ENCODE measurements at regions not wholly inside any gene's neighbourhood (a gene's known extent, or its start where the extent isn't known, plus 50 kb on each side); places are given as distances from the start of the nearest gene placed in this dataset.

DNA sequence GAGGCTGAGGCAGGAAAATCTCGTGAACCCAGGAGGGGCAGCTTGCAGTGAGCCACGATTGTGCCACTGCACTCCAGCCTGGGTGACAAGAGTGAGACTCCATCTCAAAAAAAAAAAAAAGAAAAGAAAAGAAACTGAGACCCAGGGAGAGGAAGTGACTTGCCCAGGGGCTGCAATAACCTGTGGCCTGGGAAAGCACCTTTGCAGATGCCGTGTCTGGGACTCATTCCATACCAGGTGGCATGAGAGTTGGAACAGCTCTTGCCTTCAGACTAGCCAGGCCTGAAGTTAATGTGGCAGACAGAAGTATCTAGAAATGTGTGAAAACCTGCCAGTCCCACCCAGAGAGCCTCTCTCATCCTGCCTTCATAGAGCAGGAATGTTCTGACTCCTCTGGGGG lies 65.4 kb downstream of the PHETA1 start:
- DNase-seq (ENCODE audit: low spot score): no peak
- peaks cover 2 to 62% (median 39%) of the 10 kb centered on the region in 4 donors for H3K36me3 ChIP-seq (ENCODE audit: control insufficient read depth in 4 of 4, insufficient read depth in 3 of 4, low read depth in 1 of 4, low read length in 3 of 4)
- peaks cover 8 to 12% (median 11%) of the 10 kb centered on the region in 4 donors for H3K9me3 ChIP-seq (ENCODE audit: control insufficient read depth in 4 of 4, low read length in 3 of 4)
- H3K4me1 ChIP-seq (ENCODE audit: control insufficient read depth in 4 of 4, insufficient read depth in 4 of 4, low read length in 3 of 4): no peaks in the 10 kb centered on the region
- H3K9ac ChIP-seq (ENCODE audit: low read depth in 1 of 2, low read length in 2 of 2): no peak overlapping the region
- TF ChIP-seq GABPA (IDR thresholded peaks at IDR 0.05 in 1 of 2, conservative IDR thresholded peaks at IDR 0.05 in 1 of 2): no peak
- TF ChIP-seq FOXA1 (IDR thresholded peaks at IDR 0.05): no peak
- TF ChIP-seq HNF4A (conservative IDR thresholded peaks at IDR 0.05): no peak
- TF ChIP-seq SP1 (IDR thresholded peaks at IDR 0.05): no peak
- TF ChIP-seq, protein P1, sequence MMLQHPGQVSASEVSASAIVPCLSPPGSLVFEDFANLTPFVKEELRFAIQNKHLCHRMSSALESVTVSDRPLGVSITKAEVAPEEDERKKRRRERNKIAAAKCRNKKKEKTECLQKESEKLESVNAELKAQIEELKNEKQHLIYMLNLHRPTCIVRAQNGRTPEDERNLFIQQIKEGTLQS (IDR thresholded peaks at IDR 0.05): no peak
- TF ChIP-seq NR2F2 (IDR thresholded peaks at IDR 0.05): no peak
- no peak for TF ChIP-seq EGR1 (IDR thresholded peaks at IDR 0.05; ENCODE audit: low read depth in 2 of 2)
- no peak for TF ChIP-seq JUND (IDR thresholded peaks at IDR 0.05)
- no peak for TF ChIP-seq RXRA (IDR thresholded peaks at IDR 0.05)
- no peak for TF ChIP-seq FOXA2 (IDR thresholded peaks at IDR 0.05)
- TF ChIP-seq, protein P2, sequence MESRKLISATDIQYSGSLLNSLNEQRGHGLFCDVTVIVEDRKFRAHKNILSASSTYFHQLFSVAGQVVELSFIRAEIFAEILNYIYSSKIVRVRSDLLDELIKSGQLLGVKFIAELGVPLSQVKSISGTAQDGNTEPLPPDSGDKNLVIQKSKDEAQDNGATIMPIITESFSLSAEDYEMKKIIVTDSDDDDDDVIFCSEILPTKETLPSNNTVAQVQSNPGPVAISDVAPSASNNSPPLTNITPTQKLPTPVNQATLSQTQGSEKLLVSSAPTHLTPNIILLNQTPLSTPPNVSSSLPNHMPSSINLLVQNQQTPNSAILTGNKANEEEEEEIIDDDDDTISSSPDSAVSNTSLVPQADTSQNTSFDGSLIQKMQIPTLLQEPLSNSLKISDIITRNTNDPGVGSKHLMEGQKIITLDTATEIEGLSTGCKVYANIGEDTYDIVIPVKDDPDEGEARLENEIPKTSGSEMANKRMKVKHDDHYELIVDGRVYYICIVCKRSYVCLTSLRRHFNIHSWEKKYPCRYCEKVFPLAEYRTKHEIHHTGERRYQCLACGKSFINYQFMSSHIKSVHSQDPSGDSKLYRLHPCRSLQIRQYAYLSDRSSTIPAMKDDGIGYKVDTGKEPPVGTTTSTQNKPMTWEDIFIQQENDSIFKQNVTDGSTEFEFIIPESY (IDR thresholded peaks at IDR 0.05): no peak
- TF ChIP-seq, protein P3, sequence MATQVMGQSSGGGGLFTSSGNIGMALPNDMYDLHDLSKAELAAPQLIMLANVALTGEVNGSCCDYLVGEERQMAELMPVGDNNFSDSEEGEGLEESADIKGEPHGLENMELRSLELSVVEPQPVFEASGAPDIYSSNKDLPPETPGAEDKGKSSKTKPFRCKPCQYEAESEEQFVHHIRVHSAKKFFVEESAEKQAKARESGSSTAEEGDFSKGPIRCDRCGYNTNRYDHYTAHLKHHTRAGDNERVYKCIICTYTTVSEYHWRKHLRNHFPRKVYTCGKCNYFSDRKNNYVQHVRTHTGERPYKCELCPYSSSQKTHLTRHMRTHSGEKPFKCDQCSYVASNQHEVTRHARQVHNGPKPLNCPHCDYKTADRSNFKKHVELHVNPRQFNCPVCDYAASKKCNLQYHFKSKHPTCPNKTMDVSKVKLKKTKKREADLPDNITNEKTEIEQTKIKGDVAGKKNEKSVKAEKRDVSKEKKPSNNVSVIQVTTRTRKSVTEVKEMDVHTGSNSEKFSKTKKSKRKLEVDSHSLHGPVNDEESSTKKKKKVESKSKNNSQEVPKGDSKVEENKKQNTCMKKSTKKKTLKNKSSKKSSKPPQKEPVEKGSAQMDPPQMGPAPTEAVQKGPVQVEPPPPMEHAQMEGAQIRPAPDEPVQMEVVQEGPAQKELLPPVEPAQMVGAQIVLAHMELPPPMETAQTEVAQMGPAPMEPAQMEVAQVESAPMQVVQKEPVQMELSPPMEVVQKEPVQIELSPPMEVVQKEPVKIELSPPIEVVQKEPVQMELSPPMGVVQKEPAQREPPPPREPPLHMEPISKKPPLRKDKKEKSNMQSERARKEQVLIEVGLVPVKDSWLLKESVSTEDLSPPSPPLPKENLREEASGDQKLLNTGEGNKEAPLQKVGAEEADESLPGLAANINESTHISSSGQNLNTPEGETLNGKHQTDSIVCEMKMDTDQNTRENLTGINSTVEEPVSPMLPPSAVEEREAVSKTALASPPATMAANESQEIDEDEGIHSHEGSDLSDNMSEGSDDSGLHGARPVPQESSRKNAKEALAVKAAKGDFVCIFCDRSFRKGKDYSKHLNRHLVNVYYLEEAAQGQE (IDR thresholded peaks at IDR 0.05): no peak
- H3K27me3 ChIP-seq (ENCODE audit: control insufficient read depth in 4 of 4, insufficient read depth in 4 of 4, low read length in 3 of 4): no peaks in the 10 kb centered on the region
- H3K27ac ChIP-seq (ENCODE audit: low read depth in 1 of 2, low read length in 2 of 2): no peak overlapping the region
- no peak overlapping the region for H3K4me3 ChIP-seq (ENCODE audit: low read depth in 1 of 3, low read length in 3 of 3)
- 94% methylated on average over 3 of the region's 3 CpGs for WGBS

DNA sequence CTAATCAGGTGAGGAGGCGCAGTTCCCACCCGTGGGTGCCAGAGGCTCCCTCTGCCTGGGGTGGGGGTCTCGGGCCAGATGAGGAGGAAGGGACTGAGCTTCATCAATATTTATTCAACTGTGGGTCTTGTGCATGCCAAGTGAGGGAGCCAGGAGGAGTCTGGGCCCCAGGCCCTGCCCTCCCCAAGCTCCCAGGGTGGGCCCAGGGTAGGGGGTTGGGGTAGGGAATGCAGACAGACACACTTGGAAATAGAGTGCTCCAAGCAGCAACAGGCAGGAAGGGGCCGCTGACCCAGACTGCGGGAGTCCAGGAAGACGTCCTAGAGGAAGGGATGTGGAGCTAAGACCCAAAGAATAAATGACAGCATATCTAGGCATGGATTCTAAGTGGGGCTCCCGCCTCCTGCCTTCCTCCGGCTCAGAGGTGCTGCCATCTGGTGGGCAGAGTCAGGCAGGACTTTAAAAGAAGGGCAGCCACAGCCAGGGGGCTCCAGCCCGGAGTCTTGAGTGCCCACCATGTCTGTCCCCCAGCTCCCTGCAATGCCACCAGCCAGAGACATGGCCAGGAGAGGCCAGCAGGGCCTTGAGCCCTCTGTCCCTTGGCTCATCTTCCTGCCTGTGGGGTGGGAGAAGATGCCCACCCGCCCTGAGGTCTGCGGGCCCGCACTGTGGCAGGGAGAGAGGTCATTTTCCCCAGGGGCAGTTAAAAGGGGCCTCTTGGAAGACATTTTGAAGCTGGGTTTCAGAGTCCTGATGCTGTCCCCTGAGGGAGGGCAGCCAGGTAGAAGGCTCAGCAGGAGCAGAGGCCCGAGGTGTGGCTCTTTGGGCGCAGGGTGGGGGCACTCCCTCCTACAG lies 70.1 kb downstream of the PHETA1 start:
- H3K9ac ChIP-seq (ENCODE audit: low read depth in 1 of 2, low read length in 2 of 2): no peak overlapping the region
- H3K9me3 ChIP-seq (ENCODE audit: control insufficient read depth in 4 of 4, low read length in 3 of 4): peaks cover 0 to 4% (median 3%) of the 10 kb centered on the region in 4 donors
- DNase-seq (ENCODE audit: low spot score): peak; percentile 61
- no peaks in the 10 kb centered on the region for H3K4me1 ChIP-seq (ENCODE audit: control insufficient read depth in 4 of 4, insufficient read depth in 4 of 4, low read length in 3 of 4)
- H3K27me3 ChIP-seq (ENCODE audit: control insufficient read depth in 4 of 4, insufficient read depth in 4 of 4, low read length in 3 of 4): no peaks in the 10 kb centered on the region
- TF ChIP-seq RAD21 (IDR thresholded peaks at IDR 0.05) (peak; percentile 69 to 79), FOXA1 (IDR thresholded peaks at IDR 0.05) (no peak)
- TF ChIP-seq, protein P4, sequence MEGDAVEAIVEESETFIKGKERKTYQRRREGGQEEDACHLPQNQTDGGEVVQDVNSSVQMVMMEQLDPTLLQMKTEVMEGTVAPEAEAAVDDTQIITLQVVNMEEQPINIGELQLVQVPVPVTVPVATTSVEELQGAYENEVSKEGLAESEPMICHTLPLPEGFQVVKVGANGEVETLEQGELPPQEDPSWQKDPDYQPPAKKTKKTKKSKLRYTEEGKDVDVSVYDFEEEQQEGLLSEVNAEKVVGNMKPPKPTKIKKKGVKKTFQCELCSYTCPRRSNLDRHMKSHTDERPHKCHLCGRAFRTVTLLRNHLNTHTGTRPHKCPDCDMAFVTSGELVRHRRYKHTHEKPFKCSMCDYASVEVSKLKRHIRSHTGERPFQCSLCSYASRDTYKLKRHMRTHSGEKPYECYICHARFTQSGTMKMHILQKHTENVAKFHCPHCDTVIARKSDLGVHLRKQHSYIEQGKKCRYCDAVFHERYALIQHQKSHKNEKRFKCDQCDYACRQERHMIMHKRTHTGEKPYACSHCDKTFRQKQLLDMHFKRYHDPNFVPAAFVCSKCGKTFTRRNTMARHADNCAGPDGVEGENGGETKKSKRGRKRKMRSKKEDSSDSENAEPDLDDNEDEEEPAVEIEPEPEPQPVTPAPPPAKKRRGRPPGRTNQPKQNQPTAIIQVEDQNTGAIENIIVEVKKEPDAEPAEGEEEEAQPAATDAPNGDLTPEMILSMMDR (IDR thresholded peaks at IDR 0.05; ENCODE audit: low read depth, low read length, missing input control): peak; percentile 52
- peaks cover 4 to 48% (median 35%) of the 10 kb centered on the region in 4 donors for H3K36me3 ChIP-seq (ENCODE audit: control insufficient read depth in 4 of 4, insufficient read depth in 3 of 4, low read depth in 1 of 4, low read length in 3 of 4)
- no peak overlapping the region for H3K4me3 ChIP-seq (ENCODE audit: low read depth in 1 of 3, low read length in 3 of 3)
- 78% methylated on average over 14 of the region's 14 CpGs for WGBS
- no peak overlapping the region for H3K27ac ChIP-seq (ENCODE audit: low read depth in 1 of 2, low read length in 2 of 2)
